Common myeloid progenitor, CD34-positive (primary cell): ENCODE measurements at regions not wholly inside any gene's neighbourhood (a gene's known extent, or its start where the extent isn't known, plus 50 kb on each side); places are given as distances from the start of the nearest gene placed in this dataset.
A peak's percentile ranks its signal among the peaks of the same experiment; 100 is the strongest.
"Not testable (repeated sequence)": the region's sequence is repeated elsewhere in the genome, so short reads cannot be mapped to it uniquely, and the experiment has no call there.

Source experiments
- CTCF ChIA-PET: fragments of 350-600 bp; sonication (Branson Sonifier 250); formaldehyde crosslinking; loops from one replicate; lab custom pipeline; 2021; ENCODE audit warnings: antibody characterized with exemption; lab: Charles Lee
- POLR2A ChIA-PET: fragments of 350-600 bp; sonication (Branson Sonifier 250); formaldehyde crosslinking; loops from one replicate; lab custom pipeline; 2021; ENCODE audit warnings: antibody characterized with exemption; lab: Charles Lee
- DNase-seq, 3 donors: peaks; one replicate each; pipeline versions ENCODE4 v3.0.0 to v3.0.0-alpha.2; 2013
- H3K27ac ChIP-seq, 2 experiments: 1 replicate in 1 of 2; 2 replicates in 1 of 2; pipeline ENCODE4 v1.7.0; 2013; ENCODE audit warnings: inconsistent platforms in 2 of 2, low read length in 2 of 2, mild to moderate bottlenecking in 2 of 2, low read depth in 1 of 2, moderate library complexity in 1 of 2; ENCODE audit not compliant: severe bottlenecking in 2 of 2, insufficient read depth in 1 of 2, poor library complexity in 1 of 2
- H3K27me3 ChIP-seq, 5 experiments: replicated peaks in 2 of 5; 1 replicate in 3 of 5; 2 replicates in 2 of 5; pipeline versions ENCODE4 v1.6.1 to v1.7.0; 2013; ENCODE audit warnings: low read length in 4 of 5, mild to moderate bottlenecking in 2 of 5, moderate library complexity in 2 of 5, inconsistent platforms in 1 of 5; ENCODE audit not compliant: insufficient read depth in 5 of 5, control insufficient read depth in 4 of 5
- H3K36me3 ChIP-seq, 4 experiments: 1 replicate in 2 of 4; 2 replicates in 2 of 4; pipeline versions ENCODE4 v1.6.1 to v1.7.0; 2013; ENCODE audit warnings: low read length in 3 of 4, control low read depth in 1 of 4, mild to moderate bottlenecking in 1 of 4; ENCODE audit not compliant: control insufficient read depth in 4 of 4, insufficient read depth in 4 of 4
- H3K4me1 ChIP-seq, 4 experiments: 1 replicate in 3 of 4; 2 replicates in 1 of 4; pipeline versions ENCODE4 v1.6.1 to v1.7.1; 2013; ENCODE audit warnings: low read length in 3 of 4, mild to moderate bottlenecking in 3 of 4, control low read depth in 1 of 4, inconsistent platforms in 1 of 4, moderate library complexity in 1 of 4; ENCODE audit not compliant: control insufficient read depth in 4 of 4, insufficient read depth in 4 of 4; ENCODE audit errors: control extremely low read depth in 1 of 4
- H3K4me3 ChIP-seq, 7 experiments: 1 replicate in 4 of 7; 2 replicates in 3 of 7; pipeline versions ENCODE4 v1.5.1 to v1.7.0; 2013; ENCODE audit warnings: mild to moderate bottlenecking in 7 of 7, low read length in 6 of 7, moderate library complexity in 6 of 7, inconsistent platforms in 2 of 7, low read depth in 2 of 7, control low read depth in 1 of 7; ENCODE audit not compliant: insufficient read depth in 4 of 7, control insufficient read depth in 1 of 7; ENCODE audit errors: extremely low read depth in 1 of 7
- H3K9me3 ChIP-seq, 5 experiments: 1 replicate in 4 of 5; 2 replicates in 1 of 5; pipeline versions ENCODE4 v1.6.1 to v1.7.1; 2013; ENCODE audit warnings: low read length in 4 of 5, mild to moderate bottlenecking in 2 of 5, inconsistent platforms in 1 of 5, low read depth in 1 of 5, moderate library complexity in 1 of 5; ENCODE audit not compliant: control insufficient read depth in 4 of 5, insufficient read depth in 2 of 5; ENCODE audit errors: control extremely low read depth in 1 of 5
- WGBS: methylation state at CpG from one replicate; pipeline ENCODE4 v1.1.5; 2013; ENCODE audit not compliant: insufficient coverage; 5-methylcytosine and 5-hydroxymethylcytosine counted together

DNA sequence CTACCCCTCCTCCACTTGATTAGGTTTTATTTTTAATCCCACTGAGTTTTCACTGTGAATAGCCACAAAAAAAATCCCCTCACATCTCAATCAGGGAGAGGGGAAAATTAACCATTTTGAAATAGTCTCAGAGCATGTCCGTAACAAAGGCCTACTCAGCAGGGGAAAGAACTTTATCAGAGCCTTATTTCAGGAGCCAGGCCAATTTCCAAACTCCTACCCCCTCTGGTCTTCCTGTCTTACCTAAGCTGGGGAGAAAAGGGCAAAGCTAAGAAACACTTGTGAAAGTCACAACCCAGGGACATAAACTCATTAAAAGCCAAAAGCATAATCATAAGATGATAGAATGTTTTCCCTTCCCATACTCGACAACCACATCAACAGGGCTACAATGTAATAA, 260.3 kb upstream of the DIO3 start:
- 100% methylated on average over 1 of the region's 2 CpGs for WGBS
- peaks cover 0 to 16% (median 4%) of the 10 kb centered on the region in 5 experiments for H3K9me3 ChIP-seq
- H3K27me3 ChIP-seq, result peaks cover 0 to 7% (median 0%) of the 10 kb centered on the region in 5 experiments
- no peak for DNase-seq
- H3K27ac ChIP-seq, result no peak overlapping the region
- ChIA-PET CTCF (interaction anchor here (0.7 kb wide), 1 partner anchor 302 kb away, joined by 3 read pairs; no protein-coding TSS in a partner anchor), POLR2A (interaction anchor here (0.6 kb wide), 1 partner anchor 12 kb away, joined by 3 read pairs; no protein-coding TSS in a partner anchor)
- no peak overlapping the region for H3K4me3 ChIP-seq
- H3K36me3 ChIP-seq, result no peaks in the 10 kb centered on the region
- no peaks in the 10 kb centered on the region for H3K4me1 ChIP-seq

GRCh38 chr14:101307162-101307561, 254.1 kb upstream of the DIO3 start:
- H3K27me3 ChIP-seq, H3K9me3 ChIP-seq, DNase-seq, H3K4me1 ChIP-seq, CTCF ChIA-PET, H3K27ac ChIP-seq, POLR2A ChIA-PET, H3K36me3 ChIP-seq, H3K4me3 ChIP-seq: not testable (repeated sequence)
- no CpG with 5 or more reads among the region's 2 CpGs for WGBS

DNA sequence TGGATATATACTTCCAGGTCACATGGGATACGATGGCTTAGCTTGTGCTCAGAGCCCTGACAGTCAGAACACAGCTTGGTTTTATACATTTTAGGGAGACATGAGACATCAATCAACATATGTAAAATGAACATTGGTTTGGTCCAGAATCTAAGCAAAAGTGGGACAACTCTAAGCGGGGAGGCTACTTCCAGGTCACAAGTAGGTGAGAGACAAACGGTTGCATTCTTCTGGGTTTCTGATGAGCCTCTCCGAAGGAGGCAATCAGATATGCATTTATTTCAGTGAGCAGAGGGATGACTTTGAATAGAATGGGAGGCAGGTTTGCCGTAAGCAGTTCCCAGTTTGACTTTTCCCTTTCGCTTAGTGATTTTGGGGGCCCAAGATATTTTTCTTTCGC, 250.1 kb upstream of the DIO3 start:
- H3K36me3 ChIP-seq, DNase-seq, H3K4me1 ChIP-seq, H3K27ac ChIP-seq, POLR2A ChIA-PET, H3K4me3 ChIP-seq, CTCF ChIA-PET, H3K27me3 ChIP-seq: not testable (repeated sequence)
- peaks cover 0 to 15% (median 3%) of the 10 kb centered on the region in 5 experiments for H3K9me3 ChIP-seq
- WGBS, result 65% methylated on average over 4 of the region's 7 CpGs

DNA sequence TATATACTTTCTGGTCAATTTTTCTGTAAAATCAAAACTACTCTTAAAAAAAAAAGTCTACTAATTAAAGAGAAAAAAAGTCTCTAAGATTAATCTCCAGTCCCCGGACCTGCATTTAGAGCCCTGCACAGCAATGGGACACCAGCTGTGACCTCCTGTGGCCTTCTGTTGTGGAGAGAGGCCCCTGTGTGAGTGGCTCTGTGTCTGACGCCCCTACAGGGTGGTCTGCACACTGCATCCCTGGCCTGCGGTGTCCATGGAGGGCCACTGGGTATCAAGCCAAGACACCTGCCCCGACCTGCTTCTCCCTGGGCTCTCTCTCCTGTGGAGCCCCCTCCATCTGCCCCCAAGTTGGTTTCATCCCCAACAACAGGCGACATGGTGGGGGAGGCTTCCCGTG, 248.0 kb upstream of the DIO3 start:
- no peak overlapping the region for H3K4me3 ChIP-seq
- ChIA-PET POLR2A (interaction anchor here (0.6 kb wide), 1 partner anchor 13 kb away, joined by 3 read pairs; no protein-coding TSS in a partner anchor), CTCF (no interaction called here)
- H3K27ac ChIP-seq, result no peak overlapping the region
- 75% methylated on average over 6 of the region's 6 CpGs for WGBS
- H3K9me3 ChIP-seq, result peaks cover 0 to 21% (median 9%) of the 10 kb centered on the region in 5 experiments
- no peaks in the 10 kb centered on the region for H3K36me3 ChIP-seq
- DNase-seq, result no peak
- H3K27me3 ChIP-seq, result peaks cover 0 to 3% (median under 1%) of the 10 kb centered on the region in 5 experiments
- H3K4me1 ChIP-seq, result no peaks in the 10 kb centered on the region

GRCh38 chr14:101315802-101316296, 245.4 kb upstream of the DIO3 start:
- ChIA-PET POLR2A (no interaction called here), CTCF (no interaction called here)
- Histone ChIP-seq H3K9me3 (peaks cover 0 to 21% (median 9%) of the 10 kb centered on the region in 5 experiments), H3K27ac (no peak overlapping the region), H3K4me1 (no peaks in the 10 kb centered on the region), H3K36me3 (no peaks in the 10 kb centered on the region), H3K27me3 (peaks cover 0 to 3% (median 3%) of the 10 kb centered on the region in 5 experiments), H3K4me3 (no peak overlapping the region)
- DNase-seq, result peak in 2 of 3 donors; percentile 4 to 30
- 100% methylated on average over 2 of the region's 3 CpGs for WGBS

- H3K9me3 ChIP-seq, result peaks cover 0 to 21% (median 12%) of the 10 kb centered on the region in 5 experiments
- 88% methylated on average over 4 of the region's 6 CpGs for WGBS
- H3K4me3 ChIP-seq, result no peak overlapping the region
- ChIA-PET POLR2A (no interaction called here), CTCF (no interaction called here)
- H3K27me3 ChIP-seq, result peaks cover 0 to 3% (median 0%) of the 10 kb centered on the region in 5 experiments
- no peak for DNase-seq
- H3K36me3 ChIP-seq, result no peaks in the 10 kb centered on the region
- H3K4me1 ChIP-seq, result no peaks in the 10 kb centered on the region
- H3K27ac ChIP-seq, result no peak overlapping the region
Measured at GRCh38 chr14:101318271-101318670, 243.0 kb upstream of the DIO3 start.

GRCh38 chr14:101320396-101320795, 240.9 kb upstream of the DIO3 start:
- no peaks in the 10 kb centered on the region for H3K4me1 ChIP-seq
- H3K9me3 ChIP-seq, result peaks cover 3 to 32% (median 19%) of the 10 kb centered on the region in 5 experiments
- DNase-seq, result no peak
- H3K4me3 ChIP-seq, result no peak overlapping the region
- no peaks in the 10 kb centered on the region for H3K36me3 ChIP-seq
- ChIA-PET POLR2A (no interaction called here), CTCF (no interaction called here)
- peaks cover 0 to 3% (median 0%) of the 10 kb centered on the region in 5 experiments for H3K27me3 ChIP-seq
- no peak overlapping the region for H3K27ac ChIP-seq
- no CpG with 5 or more reads among the region's 1 CpG for WGBS
